DND-41 (cell line): ENCODE measurements at regions not wholly inside any gene's neighbourhood (a gene's known extent, or its start where the extent isn't known, plus 50 kb on each side); places are given as distances from the start of the nearest gene placed in this dataset.

Experiments used
- ATAC-seq: fragments of 200-7000 bp; cut with Tn5 transposase; 3 replicates; pipeline ENCODE4 v1.9.1; 2021; ENCODE audit warnings: low read depth; ENCODE audit not compliant: insufficient read depth
- DNase-seq: peaks from one replicate; pipeline ENCODE4 v3.0.0-alpha.2; 2020
- H2AFZ ChIP-seq: 2 replicates; pipeline ENCODE4 v1.6.0; 2012; ENCODE audit warnings: low read depth, low read length
- H3K27ac ChIP-seq: 2 replicates; pipeline ENCODE4 v1.5.1; 2012; ENCODE audit warnings: low read length, inconsistent platforms
- H3K27me3 ChIP-seq: fragments of 200-600 bp; sonication (generic); 2 replicates; pipeline ENCODE4 v1.6.0; 2012; ENCODE audit warnings: low read length, mild to moderate bottlenecking, inconsistent platforms; ENCODE audit not compliant: insufficient read depth, poor library complexity
- H3K36me3 ChIP-seq: 2 replicates; pipeline ENCODE4 v1.5.1; 2012; ENCODE audit warnings: low read length, inconsistent platforms; ENCODE audit not compliant: insufficient read depth
- H3K4me1 ChIP-seq: 2 replicates; pipeline ENCODE4 v1.5.1; 2012; ENCODE audit warnings: mild to moderate bottlenecking, low read length; ENCODE audit not compliant: insufficient read depth
- H3K4me2 ChIP-seq: 2 replicates; pipeline ENCODE4 v1.6.0; 2012; ENCODE audit warnings: mild to moderate bottlenecking, moderate library complexity, low read length, inconsistent platforms; ENCODE audit not compliant: insufficient read depth
- H3K4me3 ChIP-seq, 2 experiments: fragments of 200-600 bp in 1 of 2; shearing (Covaris generic) in 1 of 2; 2 replicates each; pipeline ENCODE4 v1.5.1; 2012 to 2016; ENCODE audit warnings: inconsistent platforms in 2 of 2, low read length in 2 of 2, mild to moderate bottlenecking in 2 of 2, low read depth in 1 of 2, moderate library complexity in 1 of 2
- H3K79me2 ChIP-seq: 2 replicates; pipeline ENCODE4 v1.6.0; 2012; ENCODE audit warnings: low read length, inconsistent platforms; ENCODE audit not compliant: insufficient read depth
- H3K9ac ChIP-seq: 2 replicates; pipeline ENCODE4 v1.6.0; 2012; ENCODE audit warnings: low read depth, mild to moderate bottlenecking, inconsistent platforms, low read length, moderate library complexity
- H3K9me3 ChIP-seq: 2 replicates; pipeline ENCODE4 v1.5.1; 2012; ENCODE audit warnings: low read length, moderate library complexity, mild to moderate bottlenecking, inconsistent platforms; ENCODE audit not compliant: insufficient read depth, severe bottlenecking
- H4K20me1 ChIP-seq: 2 replicates; pipeline ENCODE4 v1.6.0; 2012; ENCODE audit warnings: low read length; ENCODE audit not compliant: insufficient read depth
- CTCF ChIP-seq: IDR thresholded peaks from 2 replicates; pipeline ENCODE4 v1.5.1; 2012; ENCODE audit warnings: borderline replicate concordance, low read length, moderate library complexity, mild to moderate bottlenecking; ENCODE audit not compliant: poor library complexity, severe bottlenecking; ENCODE audit errors: extremely low read depth
- EZH2 ChIP-seq: IDR thresholded peaks from 3 replicates; pipeline ENCODE4 v1.6.1; 2012; ENCODE audit warnings: borderline replicate concordance, low read depth, mild to moderate bottlenecking, moderate library complexity, low read length, inconsistent platforms; ENCODE audit not compliant: severe bottlenecking

- no peak for DNase-seq
- H3K4me2 ChIP-seq = no peak overlapping the region
- H3K4me3 ChIP-seq = no peak overlapping the region
- H3K9ac ChIP-seq = no peak overlapping the region
- H3K36me3 ChIP-seq = no peaks in the 10 kb centered on the region
- H4K20me1 ChIP-seq = no peaks in the 10 kb centered on the region
- TF ChIP-seq CTCF (no peak), EZH2 (no peak)
- no peaks in the 10 kb centered on the region for H3K4me1 ChIP-seq
- no peaks in the 10 kb centered on the region for H3K27me3 ChIP-seq
- H3K79me2 ChIP-seq = no peaks in the 10 kb centered on the region
- H3K9me3 ChIP-seq = no peaks in the 10 kb centered on the region
- no peak overlapping the region for H3K27ac ChIP-seq
- no peak for ATAC-seq
- no peak overlapping the region for H2AFZ ChIP-seq
Measured at GRCh38 chr2:3038636-3039035, 339.0 kb downstream of the EIPR1 start.

GRCh38 chr2:3037196-3038194 is 340.1 kb downstream of the EIPR1 start:
- no peak for DNase-seq
- Histone ChIP-seq H3K4me3 (no peak overlapping the region), H3K9me3 (no peaks in the 10 kb centered on the region), H3K79me2 (no peaks in the 10 kb centered on the region), H2AFZ (no peak overlapping the region), H3K27me3 (no peaks in the 10 kb centered on the region), H4K20me1 (no peaks in the 10 kb centered on the region), H3K36me3 (no peaks in the 10 kb centered on the region), H3K4me1 (no peaks in the 10 kb centered on the region), H3K9ac (no peak overlapping the region), H3K4me2 (no peak overlapping the region), H3K27ac (no peak overlapping the region)
- TF ChIP-seq CTCF = no peak
- ATAC-seq = no peak

- no peaks in the 10 kb centered on the region for H3K79me2 ChIP-seq
- H3K4me2 ChIP-seq = no peak overlapping the region
- H3K27me3 ChIP-seq = no peaks in the 10 kb centered on the region
- no peak for ATAC-seq
- H3K36me3 ChIP-seq = no peaks in the 10 kb centered on the region
- H3K4me1 ChIP-seq = no peaks in the 10 kb centered on the region
- no peak overlapping the region for H3K27ac ChIP-seq
- no peak overlapping the region for H2AFZ ChIP-seq
- no peak overlapping the region for H3K4me3 ChIP-seq
- H4K20me1 ChIP-seq = no peaks in the 10 kb centered on the region
- H3K9ac ChIP-seq = no peak overlapping the region
- no peaks in the 10 kb centered on the region for H3K9me3 ChIP-seq
- no peak for DNase-seq
- TF ChIP-seq CTCF (no peak), EZH2 (no peak)
Measured at GRCh38 chr2:3036432-3037125, 341.0 kb downstream of the EIPR1 start.
